ENCODE measurements at regions not wholly inside any gene's neighbourhood (a gene's known extent, or its start where the extent isn't known, plus 50 kb on each side); places are given as distances from the start of the nearest gene placed in this dataset.

DNA sequence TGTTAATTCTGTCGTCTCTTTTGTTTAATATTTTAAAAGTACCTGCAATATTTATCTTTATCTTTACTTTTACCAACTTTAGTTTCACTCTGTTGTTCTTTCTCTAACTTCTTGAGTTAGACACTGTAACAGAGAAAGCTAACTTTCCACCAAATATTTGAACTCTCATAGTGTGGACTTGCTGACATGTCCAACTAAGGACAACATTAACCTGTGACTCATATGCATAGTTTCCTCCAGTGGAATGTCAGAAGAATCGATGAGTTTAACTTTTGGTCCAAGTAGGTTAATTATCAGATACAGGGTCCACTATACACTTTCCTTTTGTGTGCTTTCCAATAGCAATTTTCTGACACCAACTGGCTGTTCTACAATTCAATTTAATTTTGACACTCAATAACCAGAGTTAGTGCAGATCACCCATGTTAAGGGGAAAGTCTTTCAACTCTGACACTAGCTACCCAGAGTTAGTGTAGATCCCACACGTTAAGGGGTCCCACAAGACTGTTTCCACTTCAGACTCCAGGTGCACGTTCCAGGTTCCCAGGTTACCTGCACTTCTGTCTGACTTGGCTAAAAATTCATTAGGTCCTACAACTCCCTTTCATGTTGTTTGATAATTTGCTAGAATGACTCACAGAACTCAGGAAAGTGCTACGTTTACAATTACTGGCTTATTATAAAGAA is 559.0 kb upstream of the AMOT start (continued):
- no peak for TF ChIP-seq HDAC2 (IDR thresholded peaks at IDR 0.05; ENCODE audit: borderline replicate concordance in 1 of 2, low read depth in 2 of 2, low read length in 2 of 2)
